ENCODE measurements at regions not wholly inside any gene's neighbourhood (a gene's known extent, or its start where the extent isn't known, plus 50 kb on each side); places are given as distances from the start of the nearest gene placed in this dataset.

DNA sequence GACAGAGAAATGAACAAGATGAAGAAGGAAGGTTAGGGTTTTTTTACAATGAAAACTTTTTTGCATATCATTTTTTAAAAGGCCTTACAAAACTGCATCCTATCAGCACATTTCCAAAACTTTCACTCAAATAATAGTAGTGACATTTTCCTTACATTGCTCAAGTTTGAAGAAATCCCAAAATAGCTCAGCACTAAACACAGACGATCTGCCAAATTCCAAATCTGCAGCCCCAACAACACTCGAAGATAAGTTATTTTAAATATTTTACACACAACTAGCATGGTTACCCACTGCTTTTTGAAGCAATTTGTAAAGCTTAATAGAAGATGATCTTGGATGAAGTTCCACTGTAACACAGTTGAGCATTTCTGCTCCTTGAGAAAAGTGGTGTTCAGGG lies 535.6 kb upstream of the ALCAM start:
- no peak for TF ChIP-seq POLR2A (IDR thresholded peaks at IDR 0.05)
- TF ChIP-seq, protein P1, sequence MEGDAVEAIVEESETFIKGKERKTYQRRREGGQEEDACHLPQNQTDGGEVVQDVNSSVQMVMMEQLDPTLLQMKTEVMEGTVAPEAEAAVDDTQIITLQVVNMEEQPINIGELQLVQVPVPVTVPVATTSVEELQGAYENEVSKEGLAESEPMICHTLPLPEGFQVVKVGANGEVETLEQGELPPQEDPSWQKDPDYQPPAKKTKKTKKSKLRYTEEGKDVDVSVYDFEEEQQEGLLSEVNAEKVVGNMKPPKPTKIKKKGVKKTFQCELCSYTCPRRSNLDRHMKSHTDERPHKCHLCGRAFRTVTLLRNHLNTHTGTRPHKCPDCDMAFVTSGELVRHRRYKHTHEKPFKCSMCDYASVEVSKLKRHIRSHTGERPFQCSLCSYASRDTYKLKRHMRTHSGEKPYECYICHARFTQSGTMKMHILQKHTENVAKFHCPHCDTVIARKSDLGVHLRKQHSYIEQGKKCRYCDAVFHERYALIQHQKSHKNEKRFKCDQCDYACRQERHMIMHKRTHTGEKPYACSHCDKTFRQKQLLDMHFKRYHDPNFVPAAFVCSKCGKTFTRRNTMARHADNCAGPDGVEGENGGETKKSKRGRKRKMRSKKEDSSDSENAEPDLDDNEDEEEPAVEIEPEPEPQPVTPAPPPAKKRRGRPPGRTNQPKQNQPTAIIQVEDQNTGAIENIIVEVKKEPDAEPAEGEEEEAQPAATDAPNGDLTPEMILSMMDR (IDR thresholded peaks at IDR 0.05), result no peak
